ENCODE measurements at regions not wholly inside any gene's neighbourhood (a gene's known extent, or its start where the extent isn't known, plus 50 kb on each side); places are given as distances from the start of the nearest gene placed in this dataset.

- H3K36me3 ChIP-seq (ENCODE audit: control insufficient read depth in 2 of 2, extremely low read depth in 1 of 2, insufficient read depth in 2 of 2, low read length in 2 of 2), result no peaks in the 10 kb centered on the region
- H3K9me1 ChIP-seq (ENCODE audit: control insufficient read depth, extremely low read depth, insufficient read depth, low read length), result no peaks in the 10 kb centered on the region
- TF ChIP-seq CTCF (optimal IDR thresholded peaks at IDR 0.05 in 1 of 3, IDR thresholded peaks at IDR 0.05 in 1 of 3, conservative IDR thresholded peaks at IDR 0.05 in 1 of 3; ENCODE audit: extremely low read depth in 1 of 3, insufficient read depth in 2 of 3, low read length in 3 of 3), result no peak
- no peak for TF ChIP-seq EZH2 (IDR thresholded peaks at IDR 0.05; ENCODE audit: low read length)
- H3K9me3 ChIP-seq (ENCODE audit: control insufficient read depth, low read depth, low read length), result no peaks in the 10 kb centered on the region
- no peaks in the 10 kb centered on the region for H3K4me1 ChIP-seq (ENCODE audit: control insufficient read depth, extremely low read depth, insufficient read depth, low read length)
- no peak overlapping the region for H3K4me2 ChIP-seq (ENCODE audit: control insufficient read depth, extremely low read depth, insufficient read depth, low read depth, low read length)
- dilution Hi-C loops (cut with MboI; ENCODE audit: extremely low pct_ligation_motif_present, low sequenced_read_pairs), result no loop called here
- no peaks in the 10 kb centered on the region for H4K20me1 ChIP-seq (ENCODE audit: control insufficient read depth, extremely low read depth, insufficient read depth, low read length)
- no peak overlapping the region for H3K4me3 ChIP-seq (ENCODE audit: control insufficient read depth in 2 of 3, extremely low read depth in 1 of 3, insufficient read depth in 2 of 3, low read depth in 1 of 3, low read length in 3 of 3)
- FAIRE-seq (no peak), DNase-seq (ENCODE audit: low read depth, low spot score) (no peak)
- H3K27me3 ChIP-seq (ENCODE audit: control insufficient read depth, extremely low read depth, insufficient read depth, low read length), result no peaks in the 10 kb centered on the region
- no peak overlapping the region for H3K9ac ChIP-seq (ENCODE audit: control insufficient read depth, extremely low read depth, insufficient read depth, low read length)
- H3K27ac ChIP-seq (ENCODE audit: control insufficient read depth, insufficient read depth, low read length), result no peak overlapping the region
- no peak overlapping the region for H2AFZ ChIP-seq (ENCODE audit: control insufficient read depth, low read length)
- H3K79me2 ChIP-seq (ENCODE audit: control insufficient read depth, insufficient read depth, low read length), result no peaks in the 10 kb centered on the region
Observed at GRCh38 chr7:24504040-24504439, 69.2 kb upstream of the PALS2 start.

- no peak for DNase-seq (ENCODE audit: low read depth, low spot score)
- H4K20me1 ChIP-seq (ENCODE audit: control insufficient read depth, extremely low read depth, insufficient read depth, low read length), result no peaks in the 10 kb centered on the region
- H3K4me2 ChIP-seq (ENCODE audit: control insufficient read depth, extremely low read depth, insufficient read depth, low read depth, low read length), result no peak overlapping the region
- H3K9ac ChIP-seq (ENCODE audit: control insufficient read depth, extremely low read depth, insufficient read depth, low read length), result no peak overlapping the region
- H3K9me3 ChIP-seq (ENCODE audit: control insufficient read depth, low read depth, low read length), result no peaks in the 10 kb centered on the region
- H3K27me3 ChIP-seq (ENCODE audit: control insufficient read depth, extremely low read depth, insufficient read depth, low read length), result no peaks in the 10 kb centered on the region
- no peak for TF ChIP-seq CTCF (optimal IDR thresholded peaks at IDR 0.05 in 1 of 3, IDR thresholded peaks at IDR 0.05 in 1 of 3, conservative IDR thresholded peaks at IDR 0.05 in 1 of 3; ENCODE audit: extremely low read depth in 1 of 3, insufficient read depth in 2 of 3, low read length in 3 of 3)
- TF ChIP-seq EZH2 (IDR thresholded peaks at IDR 0.05; ENCODE audit: low read length), result no peak
- dilution Hi-C loops (cut with MboI; ENCODE audit: extremely low pct_ligation_motif_present, low sequenced_read_pairs), result no loop called here
- no peak for FAIRE-seq
- no peak overlapping the region for H2AFZ ChIP-seq (ENCODE audit: control insufficient read depth, low read length)
- no peaks in the 10 kb centered on the region for H3K9me1 ChIP-seq (ENCODE audit: control insufficient read depth, extremely low read depth, insufficient read depth, low read length)
- no peaks in the 10 kb centered on the region for H3K79me2 ChIP-seq (ENCODE audit: control insufficient read depth, insufficient read depth, low read length)
- no peaks in the 10 kb centered on the region for H3K4me1 ChIP-seq (ENCODE audit: control insufficient read depth, extremely low read depth, insufficient read depth, low read length)
- H3K27ac ChIP-seq (ENCODE audit: control insufficient read depth, insufficient read depth, low read length), result no peak overlapping the region
- no peaks in the 10 kb centered on the region for H3K36me3 ChIP-seq (ENCODE audit: control insufficient read depth in 2 of 2, extremely low read depth in 1 of 2, insufficient read depth in 2 of 2, low read length in 2 of 2)
- H3K4me3 ChIP-seq (ENCODE audit: control insufficient read depth in 2 of 3, extremely low read depth in 1 of 3, insufficient read depth in 2 of 3, low read depth in 1 of 3, low read length in 3 of 3), result no peak overlapping the region
Observed at GRCh38 chr7:24504836-24505235, 68.4 kb upstream of the PALS2 start.

All from keratinocyte (primary cell).